Cardiac fibroblast (primary cell): ENCODE measurements at regions not wholly inside any gene's neighbourhood (a gene's known extent, or its start where the extent isn't known, plus 50 kb on each side); places are given as distances from the start of the nearest gene placed in this dataset.

ENCODE experiments used
- DNase-seq, 2 donors: peaks; one replicate each; pipeline versions ENCODE4 v3.0.0 to v3.0.0-alpha.2; 2010; ENCODE audit warnings: low read depth in 2 of 2
- H3K4me3 ChIP-seq, 2 donors: replicated peaks in 1 of 2; 1 replicate in 1 of 2; 2 replicates in 1 of 2; pipeline ENCODE4 v1.5.1; 2011; ENCODE audit warnings: low read depth in 2 of 2, low read length in 2 of 2, mild to moderate bottlenecking in 2 of 2, moderate library complexity in 1 of 2
- CTCF ChIP-seq: IDR thresholded peaks from one replicate; pipeline ENCODE4 v1.5.1; 2011; ENCODE audit warnings: low read depth, mild to moderate bottlenecking, low read length, inconsistent platforms

- no peak for DNase-seq
- H3K4me3 ChIP-seq: no peak overlapping the region
- TF ChIP-seq CTCF: no peak
Measured at GRCh38 chr15:69824877-69825406, 272.8 kb downstream of the TLE3 start.

GRCh38 chr15:69825941-69826818 lies 271.5 kb downstream of the TLE3 start:
- no peak for TF ChIP-seq CTCF
- DNase-seq: no peak

DNA sequence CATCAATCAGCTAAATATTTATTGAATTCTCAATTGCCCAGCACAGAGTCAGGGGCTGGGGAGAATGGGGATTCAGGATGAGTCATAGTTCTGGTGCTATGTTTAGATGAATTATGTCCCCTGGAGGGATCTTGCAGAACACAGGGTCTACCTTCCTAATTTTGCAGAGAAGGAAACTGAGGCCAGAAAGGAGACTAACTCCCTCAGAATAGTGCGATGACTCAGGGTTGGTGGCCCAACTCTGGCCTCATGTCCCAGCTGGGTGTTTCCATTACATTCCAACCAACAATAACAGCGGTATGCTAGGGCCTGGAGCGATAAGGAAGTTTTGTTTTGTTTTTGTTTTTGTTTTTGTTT lies 270.9 kb downstream of the TLE3 start:
- H3K4me3 ChIP-seq: no peak overlapping the region
- no peak for TF ChIP-seq CTCF
- DNase-seq: no peak

More at GRCh38 chr15:69825941-69826818, 271.5 kb downstream of the TLE3 start:
- no peak overlapping the region for H3K4me3 ChIP-seq

- no peak overlapping the region for H3K4me3 ChIP-seq
- no peak for DNase-seq
- TF ChIP-seq CTCF: no peak
Measured at GRCh38 chr15:69827751-69828150, 270.0 kb downstream of the TLE3 start.

- TF ChIP-seq CTCF: no peak
- no peak overlapping the region for H3K4me3 ChIP-seq
- DNase-seq: no peak
Measured at GRCh38 chr15:69828181-69828828, 269.4 kb downstream of the TLE3 start.

GRCh38 chr15:69829974-69830373 lies 267.7 kb downstream of the TLE3 start:
- no peak for TF ChIP-seq CTCF
- DNase-seq: no peak
- no peak overlapping the region for H3K4me3 ChIP-seq
